T-helper 2 cell (primary cell): ENCODE measurements at regions not wholly inside any gene's neighbourhood (a gene's known extent, or its start where the extent isn't known, plus 50 kb on each side); places are given as distances from the start of the nearest gene placed in this dataset.
A peak's percentile ranks its signal among the peaks of the same experiment; 100 is the strongest.

Experiments used
- DNase-seq, 5 experiments: peaks; one replicate each; pipeline versions ENCODE4 v3.0.0 to v3.0.0-alpha.2; 2012 to 2022

DNA sequence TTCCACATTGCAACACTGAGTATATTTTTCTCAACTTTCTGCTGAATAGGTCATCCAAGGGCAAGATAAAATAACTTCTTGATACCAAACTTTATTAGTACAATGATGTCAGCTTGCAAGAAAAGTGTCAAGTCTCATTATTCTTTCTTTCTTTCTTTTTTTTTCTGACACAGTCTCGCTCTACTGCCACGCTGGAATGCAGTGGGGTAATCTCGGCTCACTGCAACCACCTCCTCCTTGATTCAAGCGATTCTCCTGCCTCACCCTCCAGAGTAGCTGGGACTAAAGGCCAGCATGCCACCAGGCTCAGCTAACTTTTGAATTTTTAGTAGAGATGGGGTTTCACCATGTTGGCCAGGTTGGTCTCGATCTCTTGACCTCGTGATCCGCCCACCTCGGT, 523.4 kb downstream of the FSCB start:
- no peak for DNase-seq

DNA sequence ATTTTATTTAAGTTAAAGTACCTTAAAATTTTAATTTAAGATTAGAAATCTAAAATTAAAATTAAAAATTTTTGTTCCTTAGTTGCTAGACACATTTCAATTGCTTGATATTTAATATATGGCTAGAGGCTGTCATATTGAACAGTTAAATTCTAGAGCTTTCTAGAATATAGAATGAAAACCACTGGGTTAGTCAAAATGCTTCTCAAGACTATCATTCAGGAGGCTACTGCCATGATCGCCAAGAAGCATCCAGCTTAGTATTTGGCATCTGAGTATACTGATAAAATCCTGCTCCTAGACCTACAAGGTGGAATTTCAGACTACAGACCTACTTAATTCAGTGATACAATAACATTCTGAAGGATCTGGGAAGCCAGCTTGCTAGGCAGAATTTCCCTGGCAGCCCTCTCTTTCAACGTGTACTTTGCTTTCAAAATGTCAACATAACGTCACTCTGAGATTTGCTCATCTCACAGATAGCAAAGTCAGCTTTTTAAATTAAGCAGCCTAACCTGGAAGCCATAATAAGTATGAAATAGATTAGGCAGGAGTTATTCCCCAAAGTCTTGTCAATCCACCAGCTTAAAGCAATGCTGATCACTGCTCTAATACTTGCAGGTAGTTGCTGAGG, 525.8 kb downstream of the FSCB start:
- DNase-seq = no peak

DNA sequence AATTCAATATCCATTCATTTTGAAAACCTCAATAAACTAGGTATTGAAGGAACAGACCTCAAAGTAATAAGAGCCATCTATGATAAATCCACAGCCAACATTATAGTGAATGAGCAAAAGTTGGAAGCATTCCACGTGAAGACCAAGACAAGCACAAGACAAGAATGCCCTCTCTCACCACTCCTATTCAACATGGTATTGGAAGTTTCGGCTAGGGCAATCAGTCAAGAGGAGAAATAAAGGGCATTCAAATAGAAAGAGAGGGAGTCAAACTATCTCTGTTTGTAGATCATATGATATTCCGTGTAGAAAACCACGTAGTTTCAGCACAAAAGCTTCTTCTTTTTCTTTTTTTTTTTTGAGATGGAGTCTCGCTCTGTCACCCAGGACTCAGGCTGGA, 550.3 kb downstream of the FSCB start:
- no peak for DNase-seq

DNA sequence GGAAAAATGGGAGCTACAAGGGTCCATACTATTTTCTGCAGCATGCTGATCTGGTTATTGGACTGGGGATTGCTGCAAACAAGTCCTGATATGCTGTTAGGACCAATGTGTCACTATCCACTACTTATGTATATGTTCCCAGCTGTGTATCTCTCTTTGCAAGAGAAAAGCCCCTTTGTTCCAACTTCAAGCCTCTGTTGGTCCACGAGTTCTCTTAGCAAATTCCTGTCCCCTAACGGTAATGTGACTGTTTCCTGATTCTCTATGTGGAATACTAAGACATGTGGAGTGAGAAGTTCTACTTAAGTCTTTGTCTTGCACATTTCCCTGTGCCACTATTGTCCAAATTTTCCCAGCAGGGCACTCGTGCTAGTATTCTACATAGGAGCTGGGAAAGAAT, 557.7 kb downstream of the FSCB start:
- no peak for DNase-seq

DNA sequence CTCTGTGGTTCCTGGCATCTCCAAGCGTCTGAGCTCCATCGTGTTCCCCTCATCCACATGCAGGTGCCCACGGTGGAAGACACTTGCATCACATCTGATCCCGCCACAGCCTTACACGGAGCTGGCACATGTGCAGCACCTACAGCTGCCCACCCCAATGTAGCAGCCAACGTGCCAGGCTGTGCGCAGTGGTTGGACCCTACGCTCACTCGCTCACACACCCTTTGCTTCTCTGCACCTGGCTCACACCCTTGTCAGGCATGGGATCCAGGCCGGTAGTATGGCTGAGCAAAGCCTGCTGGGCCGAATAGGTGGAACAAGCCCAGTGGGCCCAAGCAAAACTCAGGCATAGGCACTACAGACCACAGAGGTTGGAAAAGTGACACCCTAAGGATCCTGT, 567.2 kb downstream of the FSCB start:
- DNase-seq = no peak

DNA sequence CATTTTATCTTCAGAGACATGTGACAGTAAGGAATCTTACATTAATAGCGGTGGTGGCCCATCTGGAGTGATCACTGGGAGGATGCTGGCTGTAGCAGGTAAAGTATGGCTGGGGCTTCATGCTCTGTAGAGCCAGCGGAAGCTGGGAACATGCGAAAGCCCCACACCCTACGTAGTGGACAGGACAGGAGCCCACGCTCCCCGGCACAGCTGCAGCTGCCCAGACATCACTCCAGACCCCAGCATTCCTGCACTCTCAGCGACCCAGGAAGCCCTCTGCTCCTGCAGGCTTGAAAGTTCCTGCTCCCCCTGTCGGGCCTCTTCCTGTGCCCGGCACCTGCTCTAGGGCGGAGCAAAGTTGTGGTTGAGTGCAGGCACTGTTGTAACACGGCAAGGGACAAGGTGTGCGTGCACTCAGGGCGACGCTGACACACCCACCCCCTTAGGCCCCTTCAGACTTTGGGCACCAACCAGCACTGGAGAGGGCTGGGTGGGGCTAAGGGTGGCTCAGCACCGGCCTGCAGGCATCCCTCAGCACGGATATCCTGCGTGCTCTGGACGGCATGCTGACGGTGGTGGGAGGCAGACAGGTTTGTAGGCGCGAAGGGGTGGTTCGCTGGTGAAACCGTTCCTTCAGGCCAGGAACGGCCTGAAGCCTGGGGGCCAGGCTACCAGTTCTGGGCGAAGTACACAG, 568.3 kb downstream of the FSCB start:
- DNase-seq = no peak

DNA sequence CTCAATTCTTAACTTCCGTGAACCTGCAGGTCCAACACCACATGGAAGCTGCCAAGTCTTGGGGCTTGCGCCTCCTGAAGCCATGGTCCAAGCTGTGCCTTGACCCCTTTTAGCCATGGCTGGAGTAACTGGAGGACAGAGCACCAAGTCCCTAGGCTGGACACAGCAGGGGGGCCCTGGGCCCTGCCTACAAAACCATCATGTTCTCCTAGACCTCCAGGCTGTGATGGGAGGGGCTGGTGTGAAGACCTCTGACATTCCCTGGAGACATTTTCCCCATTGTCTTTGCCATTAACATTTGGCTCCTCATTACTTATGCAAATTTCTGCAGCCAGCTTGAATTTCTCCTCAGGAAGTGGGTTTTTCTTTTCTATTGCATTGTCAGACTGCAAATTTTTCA, 570.1 kb downstream of the FSCB start:
- DNase-seq = no peak

DNA sequence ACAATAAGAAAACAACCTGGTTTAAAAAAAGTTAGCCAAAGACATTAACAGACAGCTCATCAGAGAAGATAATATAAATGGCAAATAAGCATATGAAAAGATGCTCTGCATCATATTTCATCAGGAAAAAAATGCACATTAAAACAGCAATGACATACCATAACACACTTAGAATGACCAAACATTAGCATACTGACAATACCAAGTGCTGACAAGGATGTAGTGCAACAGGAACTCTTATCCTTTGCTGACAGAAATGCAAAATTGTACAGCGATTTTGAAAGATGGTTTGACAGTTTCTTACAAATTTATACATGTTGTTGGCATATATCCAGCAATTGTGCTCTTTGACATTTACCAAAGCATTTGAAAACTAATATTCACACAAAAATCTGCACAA, 573.0 kb downstream of the FSCB start:
- no peak for DNase-seq

DNA sequence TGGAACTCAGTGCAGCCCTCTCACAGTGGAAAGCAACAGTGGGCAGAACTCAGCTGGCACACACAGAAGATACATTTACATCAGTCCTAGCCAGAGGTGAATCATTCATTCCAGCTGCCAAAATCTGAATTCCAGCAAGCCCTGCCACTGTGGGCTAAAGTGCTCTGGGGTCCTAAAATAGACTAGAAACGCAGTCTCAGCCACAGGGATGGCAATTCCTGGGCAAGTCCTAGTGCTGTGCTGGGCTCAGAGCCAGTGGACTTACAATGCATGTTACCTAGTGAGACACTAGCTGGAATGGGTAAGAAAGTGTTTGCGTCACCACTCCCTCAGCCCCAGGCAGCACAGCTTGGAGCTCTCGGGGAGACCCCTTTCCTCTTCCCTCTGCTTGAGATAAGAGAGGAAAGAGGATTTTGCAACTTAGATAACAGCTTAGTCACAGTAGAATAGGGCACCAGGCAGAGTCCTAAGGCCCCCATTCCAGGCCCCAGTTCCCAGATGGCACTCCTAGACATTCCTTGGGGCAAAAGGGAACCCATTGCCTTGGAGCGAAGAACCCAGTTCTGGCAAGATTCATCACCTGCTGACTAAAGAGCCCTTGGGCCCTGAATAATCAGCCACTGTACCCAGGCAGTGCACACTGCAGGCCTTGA, 592.9 kb downstream of the FSCB start:
- DNase-seq = no peak

DNA sequence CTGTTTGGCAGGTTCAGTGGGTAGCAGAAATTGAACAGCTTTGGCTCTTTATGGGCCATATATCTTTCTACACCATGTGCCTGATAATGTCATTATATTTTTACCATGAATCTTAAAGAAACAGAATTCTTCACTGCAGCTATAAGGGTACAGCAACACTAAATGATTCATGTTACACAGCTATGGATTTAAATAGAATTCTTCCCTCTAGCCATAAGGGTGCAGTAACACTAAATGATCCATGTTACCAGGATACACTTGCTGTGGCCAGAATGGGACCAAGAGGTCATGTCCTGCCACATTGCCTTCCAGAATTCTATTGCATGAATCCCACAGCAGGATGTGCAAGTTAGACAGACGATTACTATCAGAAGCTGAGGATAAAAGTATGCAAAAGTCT, 603.9 kb downstream of the FSCB start:
- no peak for DNase-seq

DNA sequence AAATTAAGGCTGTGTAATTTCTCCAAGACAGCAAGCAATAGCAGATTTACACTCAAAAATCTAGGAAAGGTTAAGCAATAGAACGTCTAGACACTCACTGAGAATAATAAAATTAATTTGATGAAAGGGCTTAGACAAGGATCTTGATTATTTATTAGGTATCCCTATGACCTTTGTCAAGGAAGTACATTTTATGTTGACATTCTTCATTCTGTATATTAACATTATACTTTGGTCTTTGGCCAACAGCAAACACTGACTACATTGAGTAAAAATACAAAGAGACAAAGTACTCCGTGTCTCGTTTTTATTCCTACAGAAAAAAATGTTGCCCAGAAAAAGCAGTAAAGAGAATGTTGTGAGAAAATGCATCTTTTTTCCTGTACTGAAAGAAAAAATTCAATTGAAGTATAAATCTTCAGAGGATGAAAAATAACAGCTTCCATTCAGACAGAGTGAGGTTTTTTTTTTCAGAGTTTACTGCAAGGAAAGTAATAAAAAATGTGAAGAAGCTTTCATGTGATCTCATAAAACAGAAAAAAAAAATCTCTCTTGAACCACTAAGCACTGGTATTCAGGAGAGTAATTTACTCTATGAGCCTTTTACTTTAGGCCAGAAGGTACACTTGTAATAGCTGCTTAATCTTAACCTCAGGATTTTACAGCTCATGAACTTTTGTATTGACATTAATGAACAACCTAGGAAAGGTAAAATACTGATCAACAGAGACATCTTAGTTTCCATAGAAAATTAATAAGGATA, 605.0 kb downstream of the FSCB start:
- DNase-seq = no peak

DNA sequence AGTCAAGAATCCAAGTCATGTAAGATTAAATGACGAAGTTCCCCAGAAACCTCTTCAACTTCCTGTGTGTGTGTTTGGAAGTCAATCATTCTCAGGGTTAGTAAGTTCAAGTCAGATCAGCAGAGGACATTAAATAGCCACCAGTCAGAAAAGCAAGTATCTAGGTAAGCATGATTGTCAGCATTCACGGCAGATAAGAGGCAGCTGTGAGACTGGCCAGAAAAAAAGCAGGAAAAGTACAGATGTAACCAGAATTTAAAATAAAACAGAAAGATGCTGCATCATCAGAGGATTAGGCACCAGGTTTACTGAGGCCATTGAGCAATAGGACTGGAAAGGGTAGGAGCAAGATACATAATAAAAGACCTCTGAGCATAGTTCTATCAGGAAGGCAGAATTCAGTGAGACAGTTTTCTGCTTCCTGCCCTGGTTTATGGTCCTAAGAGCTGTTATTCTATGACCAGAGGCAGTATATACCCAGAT, 606.9 kb downstream of the FSCB start:
- DNase-seq = no peak

DNA sequence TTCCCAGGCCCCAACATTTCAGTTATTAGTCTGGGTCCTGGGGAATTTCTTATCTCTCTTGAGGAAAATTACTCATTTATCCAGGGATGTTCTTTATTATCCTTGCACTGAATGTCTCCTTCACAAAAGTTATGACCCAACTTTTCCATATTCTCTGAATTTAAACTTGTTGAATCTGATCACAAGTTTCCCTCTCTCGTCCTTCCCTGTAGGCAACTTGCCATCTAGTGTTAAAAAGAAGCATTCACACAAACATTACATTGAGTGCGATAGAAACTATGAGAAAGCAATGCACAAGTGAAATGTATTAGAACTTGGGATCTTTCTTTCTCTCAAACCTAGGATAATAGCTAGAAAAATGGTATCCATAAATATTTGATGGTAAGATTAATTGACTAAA, 608.4 kb downstream of the FSCB start:
- DNase-seq = no peak

DNA sequence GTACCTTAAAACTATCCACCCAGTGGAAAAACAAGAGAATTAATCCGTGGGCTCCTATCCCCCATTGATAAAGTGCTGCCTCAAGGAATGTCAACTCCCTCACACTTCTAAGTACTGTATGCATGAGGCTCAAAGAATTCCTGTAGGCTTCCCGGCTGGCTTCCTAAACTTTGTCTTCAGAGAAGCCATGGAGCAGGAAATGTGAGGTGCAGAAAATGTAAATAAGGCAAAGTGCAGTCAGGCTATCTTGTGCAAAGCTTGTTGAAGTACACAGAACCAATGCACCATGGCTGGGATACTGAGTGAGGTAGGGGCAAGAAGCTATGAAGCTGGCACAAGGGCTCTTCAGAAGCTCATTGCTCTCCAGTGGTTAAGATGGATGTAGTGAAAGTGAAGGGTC, 611.0 kb downstream of the FSCB start:
- no peak for DNase-seq

DNA sequence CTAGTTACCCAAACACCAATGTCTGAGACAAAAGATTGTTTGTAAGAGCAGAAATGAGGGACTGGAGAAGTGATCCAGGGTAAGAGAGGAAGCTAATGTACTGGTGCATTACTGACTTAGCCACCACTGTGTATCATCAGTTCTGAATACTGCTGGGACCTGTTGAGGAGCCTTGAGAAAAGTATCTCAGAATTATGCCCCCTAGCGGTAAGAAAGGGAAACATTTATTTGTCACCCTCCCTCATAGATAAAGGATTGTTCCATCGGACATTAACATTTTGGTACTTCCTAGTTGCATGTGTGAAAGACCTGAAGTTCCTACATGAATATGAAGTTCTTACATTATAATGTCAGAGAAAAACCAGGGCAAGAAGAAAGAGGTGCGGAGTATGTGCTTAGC, 612.5 kb downstream of the FSCB start:
- DNase-seq = peak in 1 of 5 experiments; percentile 10

DNA sequence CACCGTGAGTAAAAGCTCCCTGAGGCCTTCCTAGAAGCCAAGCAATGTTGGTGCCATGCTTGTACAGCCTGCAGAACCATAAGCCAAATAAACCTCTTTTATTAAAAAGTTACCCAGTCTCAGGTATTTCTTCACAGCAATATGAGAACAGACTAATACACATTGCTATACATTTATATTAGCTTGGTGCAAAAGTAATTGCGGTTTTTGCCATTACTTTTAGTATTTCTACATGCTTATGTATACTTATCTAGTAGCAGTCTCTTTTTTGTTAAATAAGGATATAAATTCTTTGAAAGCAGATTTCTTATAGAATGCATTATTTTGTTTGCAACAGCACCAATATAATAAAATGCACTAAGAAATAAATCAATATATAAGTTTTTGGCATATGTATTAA, 619.6 kb downstream of the FSCB start:
- DNase-seq = no peak

DNA sequence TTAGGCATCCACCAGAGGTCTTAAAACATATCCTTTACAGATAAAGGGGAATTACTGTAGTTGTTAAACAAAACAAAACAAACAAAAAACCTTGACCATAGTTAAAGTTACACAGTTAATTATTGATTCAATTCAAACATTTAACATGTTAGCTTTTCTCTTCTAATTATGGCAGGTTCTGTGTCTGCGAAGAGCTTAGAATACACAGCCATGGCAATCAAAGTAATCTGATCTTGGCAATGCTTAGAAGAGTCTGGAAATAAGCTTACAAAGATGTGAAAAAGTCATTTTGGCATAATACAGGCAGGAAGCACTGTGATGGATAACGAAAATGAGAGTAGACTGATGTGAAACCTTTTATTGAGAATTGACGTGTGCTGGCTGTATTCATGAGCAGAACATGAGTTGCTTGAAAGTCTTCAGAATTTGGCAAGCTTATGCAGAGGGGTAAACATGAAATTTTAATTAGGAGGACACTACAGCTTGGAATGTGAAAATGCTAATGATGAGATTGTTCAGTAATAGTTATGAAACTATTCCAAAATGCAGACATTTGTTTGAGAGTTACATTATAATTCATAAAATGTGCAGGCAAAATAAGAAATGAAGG, 629.6 kb downstream of the FSCB start:
- DNase-seq = peak in 1 of 5 experiments; percentile 10

DNA sequence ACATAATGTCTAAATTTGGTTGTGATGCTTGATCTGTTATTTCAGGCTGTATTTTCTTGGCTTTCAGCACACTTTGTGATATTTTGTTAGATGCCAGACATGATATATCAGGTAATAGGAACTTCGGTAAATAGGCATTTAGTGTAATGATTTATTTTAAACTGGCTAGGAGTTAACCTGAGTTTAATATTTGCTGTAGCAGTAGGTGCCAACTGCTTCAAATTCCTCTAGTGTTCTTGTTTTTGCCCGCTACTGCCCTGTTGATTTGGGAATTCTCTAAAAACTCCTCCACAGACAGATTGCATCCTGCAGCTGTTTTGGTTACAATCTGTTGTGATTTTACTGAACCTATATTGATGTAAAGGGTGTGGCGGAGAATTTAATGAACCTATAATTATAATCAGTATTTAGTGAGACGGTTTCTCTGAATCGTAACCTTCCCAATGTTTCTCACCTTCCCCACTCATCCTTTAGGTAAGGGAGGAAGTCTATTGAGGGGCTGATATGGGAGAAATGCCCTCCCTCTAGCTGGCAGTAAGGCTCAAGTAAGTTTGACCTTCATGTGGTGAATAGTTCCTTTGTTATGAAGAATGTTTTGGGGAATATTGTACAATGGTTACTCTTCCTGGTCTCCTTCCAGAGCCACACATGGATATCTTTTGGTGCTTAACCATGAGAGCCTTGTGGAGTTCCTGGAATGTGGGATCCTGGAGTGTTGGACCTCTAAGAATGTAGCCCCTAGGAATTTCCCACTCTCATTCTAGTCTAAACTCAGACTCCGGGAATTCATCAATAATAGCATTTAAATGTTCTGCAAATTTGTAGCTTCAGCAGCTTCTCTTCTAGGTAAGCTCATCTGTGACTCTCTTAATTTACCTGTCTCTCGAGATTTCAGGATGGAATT, 634.1 kb downstream of the FSCB start:
- no peak for DNase-seq

DNA sequence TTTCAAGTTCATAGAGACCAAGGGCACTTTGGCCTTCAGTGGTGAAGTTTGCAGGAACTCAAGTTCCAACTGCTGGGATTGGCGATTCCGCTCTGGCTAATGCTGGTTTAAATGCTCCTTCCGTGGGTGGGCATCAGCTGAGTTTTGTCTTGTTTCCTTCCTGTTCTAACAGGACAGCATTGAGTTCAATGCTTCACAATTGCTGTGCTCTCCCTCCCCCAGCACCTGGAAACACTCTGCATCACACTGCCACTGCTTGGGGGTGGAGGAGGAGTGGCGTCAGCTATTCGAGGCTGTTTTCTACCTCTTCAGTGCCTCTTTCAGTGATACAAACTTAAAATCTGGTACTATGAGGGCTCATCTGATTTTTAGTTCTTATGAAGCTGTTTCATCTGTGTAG, 634.9 kb downstream of the FSCB start:
- DNase-seq = no peak

DNA sequence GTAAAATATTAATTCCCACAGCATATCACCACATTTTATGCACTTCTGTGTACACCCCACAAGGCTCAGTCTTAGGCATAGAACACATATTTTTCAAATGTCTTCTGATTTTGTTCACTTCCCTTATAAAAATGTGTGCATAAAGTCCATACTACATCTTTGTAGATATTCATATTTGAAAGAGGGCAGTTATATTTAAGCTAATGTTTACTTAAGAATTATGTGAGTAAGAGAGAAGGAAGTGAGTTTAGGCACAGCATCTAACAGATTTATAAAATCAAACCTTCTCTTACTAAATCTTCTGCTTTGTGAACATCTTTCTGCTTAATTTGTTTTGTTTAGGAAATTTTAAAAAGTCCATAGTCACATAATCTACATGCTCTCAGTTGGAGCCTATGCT, 648.1 kb downstream of the FSCB start:
- no peak for DNase-seq

DNA sequence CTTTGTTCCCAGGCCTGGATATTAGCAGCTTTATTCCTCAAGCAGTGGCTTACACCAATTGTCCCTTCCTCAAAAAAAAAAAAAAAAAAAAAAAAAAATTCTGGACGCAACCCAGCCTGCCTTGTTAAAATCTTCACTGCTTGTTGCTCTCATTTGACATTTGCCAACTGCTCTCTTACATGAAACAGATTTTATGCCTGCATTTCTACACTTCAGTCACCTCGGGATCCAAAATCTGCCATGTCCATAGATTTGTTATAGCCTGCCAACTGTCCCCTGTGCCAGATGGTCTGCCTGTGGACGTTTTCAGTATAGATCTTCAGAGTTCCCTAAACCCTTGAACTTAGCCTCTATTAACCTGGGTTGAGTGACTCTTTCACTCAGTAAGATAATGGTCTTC, 651.5 kb downstream of the FSCB start:
- no peak for DNase-seq

DNA sequence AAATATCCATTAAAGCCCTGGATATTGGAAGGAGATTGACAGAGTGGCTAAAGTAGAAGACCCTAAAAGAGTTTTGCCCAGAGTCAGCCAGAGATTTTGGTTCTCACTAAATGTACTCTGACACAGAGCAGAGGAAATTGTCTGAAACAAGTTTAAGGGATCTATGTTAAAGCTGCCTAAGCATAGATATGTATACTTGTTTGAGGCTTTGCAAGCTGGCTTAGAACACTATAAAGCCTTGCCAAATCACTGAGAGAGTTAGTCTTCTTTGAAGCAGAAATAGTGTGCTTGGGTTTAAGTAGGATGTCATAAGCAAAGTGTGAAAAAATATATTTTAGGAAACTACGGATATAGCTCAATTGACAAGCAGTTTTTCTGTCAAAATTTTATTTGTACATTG, 653.5 kb downstream of the FSCB start:
- DNase-seq = no peak
